HG03378 (cell line): ENCODE measurements at regions not wholly inside any gene's neighbourhood (a gene's known extent, or its start where the extent isn't known, plus 50 kb on each side); places are given as distances from the start of the nearest gene placed in this dataset.

Experiments
- ATAC-seq: cut with Tn5 transposase; IDR thresholded peaks from one replicate; pipeline ENCODE4 v1.9.1; 2021; ENCODE audit warnings: mild to moderate bottlenecking, moderate library complexity; ENCODE audit not compliant: unreplicated experiment

DNA sequence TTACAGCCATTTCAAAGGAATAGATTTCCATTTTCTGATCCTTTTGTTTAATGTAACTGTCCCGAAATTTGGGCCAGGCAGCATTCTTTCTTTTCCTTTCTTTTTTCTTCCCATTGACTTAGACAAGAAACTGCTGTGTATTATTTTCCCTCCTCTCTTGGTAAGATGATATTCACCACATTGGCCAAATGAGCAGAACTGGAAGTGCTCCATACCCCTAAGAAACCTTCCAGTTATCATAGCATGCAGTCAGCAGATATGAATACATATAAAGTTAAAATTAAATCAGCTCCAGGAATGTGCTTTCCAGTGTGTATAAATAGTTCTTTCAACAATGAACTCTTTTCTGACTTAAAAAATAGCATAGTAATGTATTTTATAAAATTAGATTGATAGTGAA lies 168.5 kb upstream of the GAS1 start:
- no peak for ATAC-seq

DNA sequence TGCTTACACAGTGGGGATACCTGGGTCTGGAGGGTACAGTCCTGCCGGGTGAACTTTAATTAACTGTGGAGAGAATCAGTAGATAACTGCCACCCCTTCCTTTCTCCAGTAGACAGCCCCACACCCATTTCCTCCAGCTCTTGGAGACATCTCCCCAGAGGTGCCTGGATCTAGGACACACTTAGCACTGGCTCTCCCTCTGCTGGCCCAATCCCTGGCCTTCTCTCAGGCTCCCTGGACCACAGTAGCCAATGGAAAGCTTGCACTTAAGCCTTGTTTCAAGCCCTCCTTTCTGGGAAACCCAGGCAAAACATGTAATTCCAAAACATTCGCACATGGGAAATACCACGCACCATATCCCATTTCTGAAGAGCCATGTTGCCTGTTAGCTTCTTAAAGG lies 169.2 kb upstream of the GAS1 start:
- no peak for ATAC-seq

DNA sequence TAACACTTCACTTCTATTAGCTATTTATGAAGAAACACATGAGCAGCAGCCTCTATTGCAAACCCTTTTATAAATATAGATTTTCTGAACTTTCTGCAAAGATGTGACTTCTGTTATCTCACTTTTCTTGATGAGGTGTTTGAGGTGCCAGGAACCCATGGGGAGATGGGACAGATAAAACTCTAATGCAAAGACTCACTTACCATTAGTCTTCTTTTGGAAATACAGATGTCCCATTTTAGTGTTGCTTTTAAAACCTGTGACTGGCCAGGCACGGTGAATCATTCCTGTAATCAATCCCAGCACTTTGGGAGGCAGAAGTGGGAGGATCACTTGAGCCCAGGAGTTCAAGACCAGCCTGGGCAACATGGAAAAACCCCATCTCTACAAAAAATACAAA lies 171.3 kb upstream of the GAS1 start:
- ATAC-seq = no peak

DNA sequence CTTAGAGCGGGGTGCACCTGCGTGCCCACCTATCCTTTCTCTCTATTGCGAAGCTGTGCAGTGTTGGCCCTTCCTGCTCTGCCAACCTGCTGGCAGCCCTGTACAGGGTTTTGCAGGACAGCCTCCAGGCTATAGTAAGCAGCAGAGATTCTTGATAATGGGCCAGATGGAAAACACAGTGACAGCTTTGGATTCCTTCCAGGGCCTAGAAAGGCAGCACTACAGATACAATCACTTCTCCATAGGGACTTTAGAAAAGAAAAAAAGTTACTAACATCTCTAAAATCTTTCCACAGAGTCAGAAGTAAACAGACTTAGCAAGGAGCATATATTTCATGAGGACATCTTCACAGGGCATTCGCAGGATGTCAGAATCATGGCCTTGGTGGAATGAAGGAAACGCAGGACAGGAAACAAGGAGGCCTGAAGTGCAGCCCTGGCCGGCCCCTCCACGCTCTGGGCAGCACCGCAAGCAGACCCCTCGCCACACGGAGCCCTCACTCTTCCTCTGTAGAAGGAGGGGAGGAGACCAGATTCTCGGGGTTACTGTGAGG lies 172.1 kb upstream of the GAS1 start:
- ATAC-seq = no peak

DNA sequence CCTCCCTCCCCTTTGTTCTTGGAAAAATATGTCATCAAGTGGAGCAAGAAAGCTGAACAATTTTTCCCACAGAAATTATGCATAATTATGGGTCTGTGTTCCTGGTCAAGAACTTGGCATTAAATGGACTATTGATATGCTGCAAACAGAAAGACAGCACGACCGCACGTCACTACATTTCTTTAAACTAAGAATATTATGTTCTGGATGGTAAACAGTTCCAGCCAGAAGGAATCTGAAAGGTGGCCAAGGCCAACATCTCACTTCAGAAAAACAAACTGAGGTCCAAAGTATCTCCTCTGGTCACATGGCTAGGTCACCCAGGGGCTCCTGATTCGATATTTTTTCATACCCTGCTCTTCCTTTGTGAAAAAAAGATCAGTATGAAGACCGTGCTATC lies 173.3 kb upstream of the GAS1 start:
- ATAC-seq = no peak

DNA sequence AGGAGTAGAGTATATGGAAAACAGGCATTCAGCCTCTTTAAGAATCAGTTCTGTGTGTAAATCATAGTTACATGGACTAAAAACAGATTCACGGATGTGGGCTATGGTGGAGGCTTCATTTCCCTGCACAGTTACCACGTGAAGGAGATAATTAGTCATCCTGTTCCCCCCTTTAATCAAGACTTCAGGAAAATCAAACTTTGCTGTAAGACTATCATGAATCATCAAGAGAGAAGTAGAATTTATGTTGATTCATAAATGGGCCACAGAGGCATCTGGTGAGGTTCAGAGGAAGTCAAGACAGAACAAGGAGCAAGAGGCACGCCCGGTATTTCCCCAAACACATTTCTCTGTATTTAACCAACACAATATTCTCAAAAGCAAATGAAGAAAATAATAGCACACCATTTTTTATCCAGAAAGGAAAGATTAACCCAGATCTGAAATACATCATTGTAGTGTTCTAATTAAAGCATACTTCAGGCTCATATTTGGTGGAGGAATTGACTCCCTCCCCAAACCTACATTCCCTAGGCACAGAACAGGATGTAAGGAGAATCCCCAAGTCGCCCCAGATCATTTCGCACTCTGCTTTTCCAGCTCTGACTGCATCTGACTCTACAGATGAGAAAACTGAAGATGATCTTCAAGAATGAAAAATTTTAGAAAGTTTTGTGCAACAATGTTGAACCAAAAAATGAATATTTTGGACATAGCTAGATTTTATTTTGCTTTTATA lies 175.8 kb upstream of the GAS1 start:
- no peak for ATAC-seq

DNA sequence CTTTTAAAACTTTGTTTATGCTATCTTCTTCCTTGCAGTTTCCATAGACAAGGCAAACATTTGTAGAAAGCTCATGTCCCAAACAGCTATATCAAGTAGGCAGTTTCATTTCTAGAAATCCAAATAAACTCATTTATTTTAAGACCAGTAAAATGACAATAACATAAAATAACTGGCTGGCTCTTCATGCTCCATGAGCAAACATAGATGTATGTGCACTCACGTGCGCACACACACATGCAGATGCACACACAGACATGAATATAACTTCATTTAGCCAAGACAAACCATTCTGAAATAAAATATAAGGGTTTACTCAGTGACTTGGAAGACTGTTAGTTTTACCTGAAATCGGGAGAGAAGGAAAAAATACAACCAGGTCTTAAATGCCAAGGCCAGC lies 176.5 kb upstream of the GAS1 start:
- no peak for ATAC-seq

DNA sequence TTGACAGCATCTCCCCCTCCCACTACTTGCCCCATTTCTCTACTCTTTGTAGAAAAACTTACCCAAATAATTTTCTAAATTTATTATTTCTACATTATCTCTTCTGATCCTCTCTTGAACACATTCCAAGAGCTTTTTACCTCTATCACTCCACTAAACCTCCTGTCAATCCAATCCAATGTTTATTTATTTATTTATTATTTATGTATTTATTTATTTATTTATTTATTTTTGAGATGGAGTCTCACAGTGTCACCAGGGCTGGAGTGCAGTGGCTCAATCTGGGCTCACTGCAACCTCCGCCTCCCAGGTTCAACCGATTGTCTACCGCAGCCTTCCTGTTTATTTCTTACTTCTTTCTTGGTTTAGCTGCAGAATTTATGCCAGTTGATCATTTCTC lies 178.5 kb upstream of the GAS1 start:
- no peak for ATAC-seq

DNA sequence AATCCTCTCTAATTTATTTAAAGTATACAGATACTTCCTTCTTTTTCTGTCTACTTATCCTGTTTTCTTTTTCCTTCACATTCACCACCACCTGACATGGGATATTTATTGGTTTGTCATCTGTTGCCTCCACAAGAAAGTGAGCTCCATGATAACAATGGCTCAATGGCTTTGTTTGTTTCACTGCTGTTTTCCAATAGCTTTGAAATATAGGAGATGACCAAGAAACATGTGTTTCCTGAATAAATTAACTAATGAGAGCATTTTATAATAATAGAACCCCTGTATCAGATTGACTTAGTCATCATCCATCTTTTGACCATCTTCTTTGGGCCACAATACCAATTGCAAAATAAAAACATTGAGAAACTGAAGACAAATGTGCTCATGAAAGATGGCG lies 180.2 kb upstream of the GAS1 start:
- ATAC-seq = no peak

DNA sequence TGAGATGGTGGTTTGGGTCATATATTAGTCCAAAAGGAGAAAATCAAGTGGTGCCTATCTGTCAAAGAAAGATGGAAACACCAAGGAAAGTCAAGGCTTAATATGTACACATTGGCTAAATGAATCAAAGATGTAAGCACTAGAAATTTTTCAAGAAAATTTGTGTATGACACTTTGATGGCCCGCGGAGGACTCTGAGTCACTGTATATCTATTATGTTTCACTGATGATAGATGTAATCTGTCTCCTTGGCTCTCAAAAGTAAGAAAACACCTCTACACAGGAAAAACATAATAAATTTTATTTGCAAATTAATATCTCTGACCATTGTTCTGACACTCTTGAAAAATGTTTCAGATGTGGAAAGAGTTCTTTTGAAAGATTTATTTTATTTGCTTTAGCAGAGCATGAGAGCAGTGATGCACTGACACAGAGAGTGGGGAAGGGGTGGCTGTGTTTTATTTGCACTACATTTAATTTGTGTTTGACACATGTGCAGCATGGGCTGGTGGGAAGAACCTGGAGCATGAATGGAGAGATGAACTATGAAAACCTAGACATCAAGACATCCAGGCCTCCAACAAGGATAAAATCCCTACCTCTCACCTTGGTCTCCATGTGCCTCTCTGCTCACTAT lies 180.8 kb upstream of the GAS1 start:
- no peak for ATAC-seq

DNA sequence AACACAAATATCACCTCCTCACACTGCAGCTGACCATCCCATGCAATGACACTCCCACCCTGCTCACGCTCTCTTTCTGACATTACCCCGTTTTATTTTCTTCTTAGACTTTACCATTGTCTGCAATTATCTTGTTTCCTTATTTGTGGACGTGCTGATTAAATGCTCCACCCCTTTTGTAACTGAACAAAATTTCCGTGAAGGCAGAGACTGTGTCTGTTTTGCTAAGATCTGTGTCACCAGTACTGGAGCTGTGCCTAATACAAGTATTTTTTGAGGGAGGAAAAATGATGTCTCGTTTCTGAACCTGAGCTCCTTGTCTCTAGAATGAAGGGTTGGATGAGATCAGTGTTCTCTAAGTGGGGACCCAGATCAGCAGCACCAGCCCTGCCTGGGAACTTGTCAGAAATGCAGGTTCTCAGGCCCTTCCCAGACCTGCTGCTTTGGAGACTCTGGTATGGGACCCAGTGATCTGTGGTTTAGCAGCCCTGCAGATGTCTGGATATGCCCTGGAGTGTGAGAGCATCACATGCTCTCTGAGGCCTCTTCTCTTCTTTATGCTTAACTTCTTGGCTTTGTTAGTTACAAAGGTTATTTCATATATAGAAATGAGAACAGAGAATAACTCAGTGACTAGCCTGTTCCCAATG lies 181.7 kb upstream of the GAS1 start:
- ATAC-seq = no peak

DNA sequence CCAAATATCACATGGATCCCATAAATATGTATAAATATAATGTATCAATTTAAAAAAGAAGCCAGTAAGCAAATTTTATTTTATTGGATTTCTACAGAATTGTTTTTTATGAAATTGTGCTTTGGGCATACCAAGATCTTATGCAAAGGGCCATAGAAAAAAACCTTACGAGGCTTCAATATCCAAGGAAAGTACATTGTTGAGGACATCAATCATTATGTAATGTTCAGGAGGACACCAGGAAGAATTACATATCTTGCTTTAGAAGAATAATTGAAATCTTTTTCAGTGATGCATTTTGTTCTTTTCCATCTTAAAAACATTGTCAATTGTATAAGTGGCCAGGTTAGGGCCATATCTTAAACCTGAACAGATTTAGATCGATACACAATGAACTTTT lies 187.8 kb upstream of the GAS1 start:
- no peak for ATAC-seq

DNA sequence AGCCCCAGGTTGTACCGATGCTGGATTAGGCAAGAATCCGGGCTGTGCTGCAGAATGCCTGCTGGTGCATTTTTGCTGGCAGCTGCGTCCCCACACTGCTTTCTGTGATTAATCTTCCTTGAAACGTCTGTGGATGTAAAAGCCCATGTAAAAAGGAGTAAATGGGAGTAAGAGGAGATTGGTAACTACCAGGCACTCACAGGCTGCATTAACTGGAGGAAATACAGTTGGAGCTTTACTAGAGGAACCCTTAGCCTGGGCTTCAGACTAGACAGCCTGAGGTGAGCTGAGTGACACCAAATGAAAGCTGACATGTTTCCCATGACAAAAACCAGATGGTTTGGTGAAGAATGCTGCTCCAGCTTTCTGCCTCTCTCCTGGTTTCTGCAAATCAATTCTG lies 190.4 kb upstream of the GAS1 start:
- ATAC-seq = no peak

DNA sequence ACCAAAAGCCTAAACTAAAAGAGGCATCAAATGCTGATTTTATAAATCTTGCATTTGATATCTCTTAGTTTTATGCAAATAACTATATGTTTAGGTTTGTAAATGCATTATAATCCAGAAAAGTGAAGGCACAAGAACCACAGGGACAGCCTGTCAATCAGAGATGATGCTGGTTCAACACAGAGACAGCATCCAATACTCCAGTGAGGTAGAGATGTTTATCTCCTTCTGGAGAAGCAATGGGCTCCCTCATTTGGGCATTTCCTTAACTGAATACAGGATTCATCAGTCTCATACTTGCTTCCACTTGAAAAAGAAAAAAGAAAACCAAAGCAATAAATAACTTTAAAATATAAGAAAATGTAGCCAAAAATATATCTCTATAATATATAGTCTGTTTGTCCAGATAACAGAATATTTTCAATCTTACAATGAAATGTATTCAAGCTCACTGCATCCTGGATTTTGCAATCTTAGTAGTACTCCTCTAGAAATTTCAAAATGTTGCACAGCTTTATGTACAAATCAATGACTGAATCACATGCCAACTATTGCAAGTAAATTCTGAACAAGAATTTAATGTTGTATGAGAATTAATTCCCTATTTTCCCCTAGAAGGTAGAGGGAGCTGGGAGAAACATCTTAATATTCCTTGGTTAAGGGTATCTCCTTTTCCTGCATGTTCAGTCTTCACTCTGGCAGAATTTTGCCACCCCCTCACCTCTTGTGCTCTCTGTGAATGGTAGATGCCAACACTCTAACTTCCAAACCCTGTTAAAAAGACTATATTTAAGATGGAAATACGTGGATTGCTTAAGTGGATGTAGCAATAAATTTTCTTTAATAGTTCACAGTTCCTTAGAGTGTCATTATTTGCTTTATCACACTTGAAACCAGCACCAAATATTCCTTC lies 191.1 kb upstream of the GAS1 start:
- no peak for ATAC-seq

DNA sequence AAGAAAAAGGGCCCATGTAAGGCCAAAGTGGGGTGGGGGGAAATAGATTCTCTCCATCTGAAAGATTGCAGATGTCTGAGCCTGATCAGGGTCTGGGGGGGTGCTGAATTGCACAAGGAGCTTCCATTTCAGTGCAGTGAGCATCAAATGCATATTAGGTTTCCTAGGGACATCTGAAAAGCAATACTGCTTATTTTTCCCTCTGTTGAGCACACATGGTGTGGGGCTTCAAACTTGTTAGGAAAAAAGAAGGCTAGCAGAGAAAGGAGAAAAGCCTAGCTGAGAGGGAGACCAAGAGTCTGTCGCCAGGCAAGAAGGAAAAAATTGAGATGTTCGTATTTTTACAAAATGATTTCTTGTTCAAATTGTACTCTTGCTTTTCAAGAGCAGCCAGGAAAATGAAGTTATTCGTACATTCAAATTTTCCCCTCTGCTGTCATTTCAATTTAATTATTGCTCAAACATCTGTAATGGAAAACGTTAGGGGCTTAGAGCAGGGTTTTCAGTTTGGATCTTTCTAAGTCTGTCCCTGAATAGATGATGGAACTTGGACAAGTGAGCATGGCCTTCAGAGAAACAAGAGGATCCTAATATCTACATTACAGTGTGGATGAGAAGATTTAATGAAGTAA lies 191.9 kb upstream of the GAS1 start:
- no peak for ATAC-seq

DNA sequence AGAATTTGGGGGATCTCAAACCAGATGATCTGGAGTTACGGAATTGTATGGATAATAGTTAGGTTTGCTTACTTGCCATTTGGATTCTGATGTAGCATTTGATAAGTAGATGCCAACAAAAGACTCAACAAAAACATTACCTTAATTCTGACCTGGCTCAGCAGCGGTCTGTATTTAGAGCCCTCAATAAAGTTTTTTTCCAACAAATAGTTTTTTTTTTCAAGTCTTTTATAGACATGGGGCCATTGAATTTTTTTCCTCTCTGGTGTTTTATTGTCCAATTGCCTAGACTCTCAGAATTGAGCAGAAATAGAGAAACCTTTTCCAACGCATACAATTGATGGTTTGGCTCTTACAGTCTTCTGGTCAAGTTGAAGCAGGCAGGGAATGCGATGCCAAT lies 192.8 kb upstream of the GAS1 start:
- ATAC-seq = no peak

DNA sequence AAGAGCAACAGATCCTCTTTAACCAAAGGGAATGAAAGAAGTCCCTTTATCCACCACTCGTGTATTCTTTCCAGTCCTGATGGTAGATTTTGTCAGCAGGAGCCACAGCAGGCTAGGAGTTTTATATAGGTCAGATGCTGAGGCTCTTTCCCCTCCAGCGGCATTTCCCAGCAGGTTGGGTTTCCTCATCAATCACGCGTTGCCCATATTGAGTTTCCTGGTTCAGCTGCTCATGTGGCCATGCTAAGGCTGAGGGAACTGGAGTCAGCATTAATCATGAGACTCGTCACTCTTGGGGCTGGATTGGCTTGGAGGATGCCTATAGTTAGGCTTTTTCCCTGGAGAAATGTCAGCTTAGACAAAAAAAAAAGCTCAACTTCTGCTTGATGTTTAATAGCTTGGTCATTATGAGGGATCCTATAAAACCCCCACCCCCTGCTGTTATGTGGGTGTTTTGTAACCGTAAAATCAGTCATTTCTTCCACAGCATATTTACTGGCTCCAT lies 193.4 kb upstream of the GAS1 start:
- no peak for ATAC-seq

DNA sequence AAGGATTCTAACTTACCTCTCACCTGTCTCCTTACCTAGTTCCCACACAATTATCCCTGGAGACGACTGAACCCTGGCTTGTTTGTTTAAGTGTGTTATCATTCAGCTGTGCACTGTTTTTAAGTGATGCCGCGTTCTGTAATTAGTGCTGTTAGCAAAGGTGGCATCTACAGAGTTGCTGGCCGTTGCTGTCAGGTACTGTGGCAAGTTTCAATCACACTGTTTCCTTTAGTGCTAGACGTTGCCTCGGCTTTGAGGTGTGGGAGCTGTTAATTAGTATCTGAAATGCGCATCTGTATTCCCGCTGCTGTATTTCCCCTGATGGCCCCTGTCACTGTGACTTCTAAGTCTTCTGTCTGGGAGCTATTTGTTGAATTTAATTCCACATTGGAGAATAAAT lies 193.8 kb upstream of the GAS1 start:
- ATAC-seq = no peak

DNA sequence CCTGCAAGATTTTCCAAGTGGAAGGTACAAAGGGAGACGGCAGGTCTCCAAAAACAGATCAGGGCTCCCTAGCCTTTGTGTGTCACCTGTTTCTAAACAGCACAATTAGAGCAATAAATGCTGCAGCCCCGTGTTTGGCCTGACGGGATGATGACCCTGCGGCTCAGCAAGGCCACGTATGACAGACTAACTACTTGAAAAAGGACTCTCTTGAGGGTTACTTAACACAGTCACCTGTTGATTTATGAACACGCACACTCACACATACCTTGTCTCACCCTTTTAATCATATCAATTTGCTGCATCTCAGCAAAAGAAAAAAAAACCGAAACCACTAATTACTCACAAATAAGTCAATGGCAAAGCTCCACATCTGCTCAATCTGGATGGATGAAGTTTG lies 199.6 kb upstream of the GAS1 start:
- no peak for ATAC-seq

DNA sequence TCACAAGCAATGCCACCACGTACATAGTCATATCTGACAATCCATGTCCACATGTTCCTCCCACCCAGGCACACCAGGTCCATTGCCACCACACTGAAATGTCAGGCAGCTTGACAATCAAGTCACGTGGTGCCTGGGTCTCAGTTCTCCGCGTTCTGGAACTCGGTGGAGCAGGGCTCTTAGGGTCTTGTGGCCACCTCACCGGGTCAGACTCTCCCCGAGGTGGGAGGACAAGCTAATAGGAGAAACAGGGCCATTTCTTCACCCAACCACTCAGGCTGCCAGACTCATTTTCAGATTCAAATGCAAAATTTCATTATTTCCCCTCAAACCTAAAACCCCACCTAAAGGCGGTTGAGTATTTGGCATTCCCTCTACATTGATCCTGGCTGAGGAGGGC lies 200.5 kb upstream of the GAS1 start:
- no peak for ATAC-seq
